ENCODE measurements at regions not wholly inside any gene's neighbourhood (a gene's known extent, or its start where the extent isn't known, plus 50 kb on each side); places are given as distances from the start of the nearest gene placed in this dataset.
"Not testable (repeated sequence)": the region's sequence is repeated elsewhere in the genome, so short reads cannot be mapped to it uniquely, and the experiment has no call there.

DNA sequence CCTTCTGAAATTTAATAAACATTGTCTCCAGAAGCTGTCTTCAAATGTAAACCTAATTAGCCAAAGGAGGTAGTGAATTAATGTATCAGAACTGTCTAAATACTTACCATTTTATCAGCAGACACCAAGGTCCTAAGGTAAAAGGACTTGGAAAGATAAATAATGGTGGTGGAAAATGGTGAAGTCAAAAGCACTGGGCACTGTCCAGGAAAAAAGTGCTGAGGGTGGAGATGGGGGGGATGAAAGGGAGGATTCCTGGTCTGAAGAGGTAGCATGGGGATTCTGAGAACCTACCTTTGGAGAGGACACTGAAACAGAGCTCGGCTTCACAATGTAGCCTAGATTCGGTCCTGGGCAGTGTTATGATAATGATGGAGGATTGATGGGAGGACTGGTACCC lies 149.0 kb upstream of the DPH6 start:
- Histone ChIP-seq H3K27ac (ENCODE audit: low read length) (no peak overlapping the region), H3K9me3 (ENCODE audit: control insufficient read depth, low read length) (no peaks in the 10 kb centered on the region), H3K27me3 (ENCODE audit: control insufficient read depth, insufficient read depth) (no peaks in the 10 kb centered on the region), H3K4me1 (ENCODE audit: control insufficient read depth, insufficient read depth, low read length) (peaks cover 6% of the 10 kb centered on the region), H3K4me3 (ENCODE audit: low read length) (no peak overlapping the region)
- intact Hi-C loops (cut with DNase I) = no loop called here
- ATAC-seq = no peak
- DNase-seq = no peak
- 98% methylated on average over 2 of the region's 2 CpGs for WGBS

GRCh38 chr15:35696767-35697231 lies 150.8 kb upstream of the DPH6 start:
- ATAC-seq = peak; percentile 37 to 71
- Histone ChIP-seq H3K27me3 (ENCODE audit: control insufficient read depth, insufficient read depth) (no peaks in the 10 kb centered on the region), H3K27ac (ENCODE audit: low read length) (peak overlapping the region; percentile 62), H3K4me3 (ENCODE audit: low read length) (no peak overlapping the region), H3K9me3 (ENCODE audit: control insufficient read depth, low read length) (no peaks in the 10 kb centered on the region), H3K4me1 (ENCODE audit: control insufficient read depth, insufficient read depth, low read length) (peaks cover 3% of the 10 kb centered on the region)
- 42% methylated on average over 5 of the region's 5 CpGs for WGBS
- intact Hi-C loops (cut with DNase I) = no loop called here
- DNase-seq = no peak

- intact Hi-C loops (cut with DNase I) = no loop called here
- 27% methylated on average over 8 of the region's 8 CpGs for WGBS
These were observed 151.8 kb upstream of the DPH6 start for GRCh38 chr15:35697549-35698299.

DNA sequence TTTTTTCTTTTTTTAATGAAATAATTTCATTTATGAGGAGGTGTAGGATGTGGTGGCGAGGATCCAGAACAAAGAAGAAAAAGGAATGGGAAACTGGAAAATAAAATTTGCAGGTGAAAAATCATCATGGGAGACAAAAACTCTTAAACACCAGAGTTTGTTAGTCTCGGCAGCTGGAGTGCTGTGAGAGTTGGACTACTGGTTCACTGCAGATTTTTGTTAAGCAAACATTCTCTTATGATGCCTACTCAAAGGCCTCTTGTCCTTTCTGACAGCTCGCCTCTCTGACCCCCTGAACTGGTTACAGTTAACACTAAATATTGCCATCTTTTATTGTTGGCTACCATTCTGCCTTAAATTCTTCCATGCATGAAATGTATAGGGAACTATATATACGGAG lies 152.4 kb upstream of the DPH6 start:
- H3K4me3 ChIP-seq (ENCODE audit: low read length) = no peak overlapping the region
- H3K27ac ChIP-seq (ENCODE audit: low read length) = no peak overlapping the region
- ATAC-seq = no peak
- DNase-seq = no peak
- intact Hi-C loops (cut with DNase I) = no loop called here
- H3K9me3 ChIP-seq (ENCODE audit: control insufficient read depth, low read length) = no peaks in the 10 kb centered on the region
- H3K27me3 ChIP-seq (ENCODE audit: control insufficient read depth, insufficient read depth) = no peaks in the 10 kb centered on the region
- 80% methylated on average over 4 of the region's 4 CpGs for WGBS
- peaks cover 2% of the 10 kb centered on the region for H3K4me1 ChIP-seq (ENCODE audit: control insufficient read depth, insufficient read depth, low read length)

More at GRCh38 chr15:35697549-35698299, 151.8 kb upstream of the DPH6 start:
- Histone ChIP-seq H3K27me3 (ENCODE audit: control insufficient read depth, insufficient read depth) (no peaks in the 10 kb centered on the region), H3K4me3 (ENCODE audit: low read length) (no peak overlapping the region), H3K27ac (ENCODE audit: low read length) (peak overlapping the region; percentile 67), H3K4me1 (ENCODE audit: control insufficient read depth, insufficient read depth, low read length) (peaks cover 3% of the 10 kb centered on the region), H3K9me3 (ENCODE audit: control insufficient read depth, low read length) (no peaks in the 10 kb centered on the region)
- ATAC-seq (peak; percentile 89 to 91), DNase-seq (peak in 2 of 3 donors; percentile 33 to 64)

DNA sequence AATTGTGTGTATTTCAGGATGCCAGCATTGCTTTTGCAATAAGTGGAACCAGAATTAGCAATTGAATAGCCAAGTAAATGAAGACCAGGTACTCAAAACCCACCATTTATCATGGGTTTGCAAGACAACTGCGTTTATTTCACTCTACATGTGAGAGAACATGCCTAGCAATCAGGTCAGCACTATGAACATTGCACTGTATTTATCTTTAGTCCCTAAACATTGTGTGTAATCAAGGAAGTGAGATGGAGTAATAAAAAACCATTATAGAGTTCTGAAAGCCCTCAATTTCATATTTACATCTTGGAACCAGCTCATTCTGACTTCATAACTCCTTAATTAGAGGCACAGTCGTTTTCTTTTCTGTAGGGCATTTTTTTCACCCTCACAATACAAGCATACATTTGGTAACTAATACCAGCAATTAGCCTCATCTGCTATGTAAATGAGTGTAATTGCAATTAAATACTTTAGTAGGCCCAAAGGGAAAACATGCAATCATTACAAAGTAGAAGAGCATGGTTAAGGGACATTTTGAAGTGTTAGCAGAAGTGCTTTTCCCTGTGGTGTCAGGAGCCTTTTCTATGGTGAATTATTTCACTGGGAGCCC lies 153.1 kb upstream of the DPH6 start:
- H3K27ac ChIP-seq (ENCODE audit: low read length) = no peak overlapping the region
- intact Hi-C loops (cut with DNase I) = no loop called here
- H3K27me3 ChIP-seq (ENCODE audit: control insufficient read depth, insufficient read depth) = no peaks in the 10 kb centered on the region
- DNase-seq = no peak
- H3K4me1 ChIP-seq (ENCODE audit: control insufficient read depth, insufficient read depth, low read length) = peaks cover 2% of the 10 kb centered on the region
- 75% methylated on average over 2 of the region's 2 CpGs for WGBS
- no peak overlapping the region for H3K4me3 ChIP-seq (ENCODE audit: low read length)
- no peaks in the 10 kb centered on the region for H3K9me3 ChIP-seq (ENCODE audit: control insufficient read depth, low read length)
- no peak for ATAC-seq

- H3K9me3 ChIP-seq (ENCODE audit: control insufficient read depth, low read length); H3K27ac ChIP-seq (ENCODE audit: low read length); ATAC-seq; H3K27me3 ChIP-seq (ENCODE audit: control insufficient read depth, insufficient read depth); H3K4me1 ChIP-seq (ENCODE audit: control insufficient read depth, insufficient read depth, low read length); DNase-seq; H3K4me3 ChIP-seq (ENCODE audit: low read length): not testable (repeated sequence)
- 87% methylated on average over 5 of the region's 5 CpGs for WGBS
- intact Hi-C loops (cut with DNase I) = loop anchor here in 1 of 4 donors (10.0 kb wide), 1 partner anchor 55 kb away; no protein-coding TSS in a partner anchor
These were observed 154.2 kb upstream of the DPH6 start for GRCh38 chr15:35700091-35700593.

DNA sequence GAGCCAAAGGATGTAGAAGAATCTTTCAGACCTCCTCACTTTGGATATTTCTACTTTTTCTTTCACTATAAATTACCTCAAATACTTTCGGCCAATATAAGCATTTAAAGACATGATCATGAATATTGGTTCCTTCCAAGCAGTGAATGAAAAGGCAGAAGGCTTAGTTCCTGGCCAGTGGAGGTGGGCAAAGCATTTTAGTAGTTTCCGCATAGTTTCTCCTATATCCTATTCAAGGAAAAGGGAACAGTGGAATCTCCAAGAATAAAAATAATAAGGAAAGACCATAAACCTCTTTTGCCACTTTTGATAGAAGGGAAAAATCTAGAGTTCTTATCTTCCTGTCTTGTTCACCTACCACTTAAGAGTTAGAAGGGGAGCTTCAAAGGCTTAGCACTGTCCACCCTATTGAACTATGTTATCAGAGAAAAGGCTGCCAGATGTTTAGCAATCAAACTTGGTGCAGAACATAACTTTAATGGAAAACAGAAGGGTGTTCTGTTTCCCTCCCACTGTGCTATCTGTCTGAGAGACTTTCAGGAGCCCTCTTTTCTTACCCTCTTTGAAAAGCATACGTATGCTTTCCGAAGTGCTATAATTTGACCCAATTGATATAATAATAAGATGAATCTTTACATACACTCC lies 155.6 kb upstream of the DPH6 start:
- no peak overlapping the region for H3K27ac ChIP-seq (ENCODE audit: low read length)
- peaks cover 6% of the 10 kb centered on the region for H3K4me1 ChIP-seq (ENCODE audit: control insufficient read depth, insufficient read depth, low read length)
- no peak for DNase-seq
- H3K27me3 ChIP-seq (ENCODE audit: control insufficient read depth, insufficient read depth) = no peaks in the 10 kb centered on the region
- H3K4me3 ChIP-seq (ENCODE audit: low read length) = no peak overlapping the region
- ATAC-seq = no peak
- H3K9me3 ChIP-seq (ENCODE audit: control insufficient read depth, low read length) = no peaks in the 10 kb centered on the region
- intact Hi-C loops (cut with DNase I) = loop anchor here in 1 of 4 donors (10.0 kb wide), 1 partner anchor 57 kb away; no protein-coding TSS in a partner anchor
- WGBS = 82% methylated on average over 4 of the region's 4 CpGs

DNA sequence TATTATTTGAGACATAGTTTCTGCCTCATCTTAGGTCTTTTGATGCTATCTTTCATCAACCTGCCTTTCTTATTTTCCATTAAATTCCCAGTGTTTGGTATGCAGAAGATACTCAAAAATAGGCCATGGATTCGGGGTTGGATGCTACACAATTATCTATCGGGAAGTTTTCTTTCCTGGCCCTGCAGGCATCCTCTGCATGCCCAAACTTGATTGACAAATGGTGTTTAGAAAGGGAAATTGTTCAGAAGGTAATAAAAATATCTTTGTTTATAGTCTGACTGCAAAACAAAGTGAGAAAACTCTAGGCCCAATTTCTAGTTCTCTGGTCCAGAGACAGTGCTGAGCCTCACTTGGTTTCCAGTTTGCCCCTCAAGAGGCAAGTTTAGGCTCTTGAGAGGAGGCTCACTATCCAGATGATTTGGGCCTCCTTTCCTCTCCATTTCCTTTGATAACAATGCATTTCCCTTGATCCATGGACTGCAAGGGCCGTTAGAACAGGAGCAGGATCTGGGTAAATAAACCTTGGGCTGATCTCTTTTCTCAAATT lies 157.1 kb upstream of the DPH6 start:
- DNase-seq (no peak), ATAC-seq (no peak)
- H3K27me3 ChIP-seq (ENCODE audit: control insufficient read depth, insufficient read depth) = no peaks in the 10 kb centered on the region
- H3K4me3 ChIP-seq (ENCODE audit: low read length) = no peak overlapping the region
- intact Hi-C loops (cut with DNase I) = loop anchor here in 1 of 4 donors (10.0 kb wide), 1 partner anchor 58 kb away; no protein-coding TSS in a partner anchor
- H3K27ac ChIP-seq (ENCODE audit: low read length) = no peak overlapping the region
- H3K4me1 ChIP-seq (ENCODE audit: control insufficient read depth, insufficient read depth, low read length) = peaks cover 4% of the 10 kb centered on the region
- no peaks in the 10 kb centered on the region for H3K9me3 ChIP-seq (ENCODE audit: control insufficient read depth, low read length)
- 64% methylated on average over 3 of the region's 3 CpGs for WGBS

DNA sequence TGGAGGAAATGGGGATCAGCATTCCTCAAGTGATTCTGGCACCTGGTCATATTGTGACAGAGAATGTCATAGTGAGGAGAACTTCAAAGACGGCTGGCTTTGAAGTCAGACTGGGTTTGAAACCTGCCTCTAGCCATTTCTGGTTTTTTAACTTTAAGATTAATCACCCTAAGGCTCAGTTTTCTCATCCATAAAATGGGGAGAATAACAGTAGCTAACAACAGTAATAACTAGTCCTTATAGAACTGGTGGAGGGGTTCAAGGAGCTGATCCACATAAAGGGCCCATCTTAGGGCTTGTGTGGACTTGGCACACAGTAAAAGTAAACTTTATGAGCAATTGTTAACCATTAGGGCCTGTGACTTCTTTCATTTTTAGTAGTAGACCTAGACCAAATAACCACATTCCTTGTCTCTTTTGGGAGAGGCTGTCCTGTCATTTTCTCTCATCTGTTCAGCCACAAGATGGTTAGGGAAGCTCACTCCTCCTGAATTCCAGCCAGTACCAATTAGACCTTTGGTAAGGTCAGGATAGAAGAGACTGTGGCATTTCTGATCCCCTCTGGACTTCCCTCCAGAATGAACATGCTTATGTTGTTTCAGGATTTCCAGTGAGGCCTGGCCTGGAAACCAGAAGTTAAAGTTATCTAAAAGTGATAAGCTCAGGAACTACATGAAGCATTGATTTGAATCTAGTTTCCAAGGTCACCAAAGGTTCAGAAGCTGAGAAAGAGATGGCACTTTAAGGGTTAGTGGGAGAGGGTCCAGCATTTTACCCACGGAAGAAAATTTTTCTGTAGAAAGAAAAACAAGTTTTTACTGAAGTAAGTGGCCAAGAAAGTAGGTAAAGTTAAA lies 159.3 kb upstream of the DPH6 start:
- Histone ChIP-seq H3K27me3 (ENCODE audit: control insufficient read depth, insufficient read depth) (no peaks in the 10 kb centered on the region), H3K9me3 (ENCODE audit: control insufficient read depth, low read length) (no peaks in the 10 kb centered on the region), H3K27ac (ENCODE audit: low read length) (peak overlapping the region; percentile 91), H3K4me3 (ENCODE audit: low read length) (no peak overlapping the region), H3K4me1 (ENCODE audit: control insufficient read depth, insufficient read depth, low read length) (peaks cover 4% of the 10 kb centered on the region)
- intact Hi-C loops (cut with DNase I) = loop anchor here in 1 of 4 donors (10.0 kb wide), 1 partner anchor 60 kb away; no protein-coding TSS in a partner anchor
- 55% methylated on average over 2 of the region's 2 CpGs for WGBS
- no peak for DNase-seq
- peak; percentile 64 to 83 for ATAC-seq

All from right cardiac atrium (tissue), 5 donors.